ENCODE measurements at regions not wholly inside any gene's neighbourhood (a gene's known extent, or its start where the extent isn't known, plus 50 kb on each side); places are given as distances from the start of the nearest gene placed in this dataset.
"Not testable (repeated sequence)": the region's sequence is repeated elsewhere in the genome, so short reads cannot be mapped to it uniquely, and the experiment has no call there.

- no peak for ATAC-seq
Observed at GRCh38 chr12:19572920-19573558, 133.7 kb downstream of the AEBP2 start.

- ATAC-seq, result no peak
Observed at GRCh38 chr12:19573866-19574265, 134.6 kb downstream of the AEBP2 start.

DNA sequence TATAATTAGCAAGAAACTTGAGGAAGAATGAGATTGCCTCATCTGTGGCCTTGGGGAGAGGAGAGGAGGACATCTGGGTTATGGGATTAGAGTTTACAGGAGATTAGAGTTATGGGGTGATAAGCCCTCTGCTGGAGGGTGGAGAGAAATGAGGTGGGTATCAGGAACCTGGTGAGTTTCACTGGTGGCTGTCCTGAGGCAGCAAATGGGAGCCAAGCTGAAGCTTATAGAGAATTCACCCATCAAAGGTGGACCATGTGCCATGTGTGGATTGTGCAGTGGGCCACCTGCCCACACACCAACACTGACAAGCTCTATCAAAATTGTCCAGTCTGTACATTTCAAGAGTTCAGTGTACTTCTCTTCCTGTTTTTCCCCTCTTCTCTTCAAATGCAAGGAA is 135.3 kb downstream of the AEBP2 start:
- no peak for ATAC-seq

- no peak for ATAC-seq
Observed at GRCh38 chr12:19575337-19576243, 136.3 kb downstream of the AEBP2 start.

DNA sequence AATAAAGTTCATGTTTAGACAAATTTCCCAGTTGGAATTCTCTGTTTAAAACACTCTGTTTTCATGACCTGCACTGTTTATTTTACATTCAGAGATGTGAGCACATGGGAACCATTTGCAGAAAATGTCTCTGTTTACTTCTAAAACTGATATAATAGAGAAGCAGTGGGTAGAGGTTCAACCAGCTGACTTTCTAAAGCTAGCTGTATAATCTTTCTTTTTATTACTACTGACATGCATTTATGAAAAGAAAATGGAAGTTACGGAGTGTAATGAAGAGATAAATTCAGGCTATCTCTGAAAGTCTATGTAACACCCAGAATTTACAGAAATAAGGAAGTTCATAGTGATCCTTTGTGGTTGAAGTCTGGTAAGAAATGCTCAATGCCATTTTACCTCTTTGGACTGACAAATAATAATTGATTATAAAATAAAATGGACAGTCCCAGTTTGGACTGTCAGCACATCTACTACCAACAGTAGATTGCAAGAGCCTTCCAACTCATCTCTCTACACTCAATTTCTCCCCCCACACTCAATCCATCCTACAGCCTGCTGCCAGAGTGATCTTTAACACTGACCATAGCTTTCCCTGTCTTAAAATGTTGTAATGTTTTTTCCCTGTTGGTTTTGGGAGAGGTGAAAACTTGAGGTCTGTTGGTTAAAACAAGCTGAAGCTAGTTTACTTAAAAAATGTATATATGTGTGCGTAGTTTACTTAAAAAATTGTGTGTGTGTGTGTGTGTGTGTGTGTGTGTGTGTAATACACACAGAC is 137.4 kb downstream of the AEBP2 start:
- ATAC-seq, result no peak

GRCh38 chr12:19577281-19577530 is 137.9 kb downstream of the AEBP2 start:
- no peak for ATAC-seq

DNA sequence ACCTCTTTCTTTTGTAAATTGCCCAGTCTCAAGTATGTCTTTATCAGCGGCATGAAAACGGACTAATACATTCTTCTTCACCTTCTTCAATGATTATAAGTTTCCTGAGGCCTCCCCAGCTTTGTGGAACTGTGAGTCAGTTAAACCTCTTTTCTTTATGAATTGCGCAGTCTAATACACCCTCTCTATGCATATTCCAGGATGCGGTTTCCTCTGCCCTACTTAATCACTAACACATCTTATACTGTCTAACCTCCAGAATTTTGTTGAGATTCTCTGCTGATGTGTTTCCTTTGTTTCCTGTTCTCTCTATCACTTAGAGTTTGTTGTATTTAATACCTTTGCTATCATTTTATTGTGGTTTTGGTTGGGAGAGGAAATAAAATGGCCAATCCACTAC is 145.4 kb downstream of the AEBP2 start:
- no peak for ATAC-seq

GRCh38 chr12:19588951-19589350 is 149.7 kb downstream of the AEBP2 start:
- no peak for ATAC-seq

DNA sequence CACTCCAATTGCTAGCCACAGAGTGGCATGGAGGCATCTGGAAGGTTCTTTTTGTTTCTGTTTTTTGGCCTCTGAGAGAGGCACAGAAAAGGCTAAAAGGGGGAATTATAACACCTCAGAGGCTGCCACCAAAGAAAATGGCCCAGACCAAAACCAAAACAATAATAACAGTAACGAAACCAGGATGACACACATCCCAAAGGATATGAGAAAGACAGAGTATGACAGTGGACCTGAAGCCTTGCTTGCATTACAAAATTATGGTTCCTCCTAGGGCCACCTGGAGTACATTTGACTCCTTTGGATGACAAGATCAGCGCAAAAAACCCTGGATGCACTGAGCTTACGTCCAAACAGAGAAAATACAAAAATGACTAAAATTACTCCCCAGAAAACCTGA is 152.7 kb downstream of the AEBP2 start:
- ATAC-seq, result no peak

DNA sequence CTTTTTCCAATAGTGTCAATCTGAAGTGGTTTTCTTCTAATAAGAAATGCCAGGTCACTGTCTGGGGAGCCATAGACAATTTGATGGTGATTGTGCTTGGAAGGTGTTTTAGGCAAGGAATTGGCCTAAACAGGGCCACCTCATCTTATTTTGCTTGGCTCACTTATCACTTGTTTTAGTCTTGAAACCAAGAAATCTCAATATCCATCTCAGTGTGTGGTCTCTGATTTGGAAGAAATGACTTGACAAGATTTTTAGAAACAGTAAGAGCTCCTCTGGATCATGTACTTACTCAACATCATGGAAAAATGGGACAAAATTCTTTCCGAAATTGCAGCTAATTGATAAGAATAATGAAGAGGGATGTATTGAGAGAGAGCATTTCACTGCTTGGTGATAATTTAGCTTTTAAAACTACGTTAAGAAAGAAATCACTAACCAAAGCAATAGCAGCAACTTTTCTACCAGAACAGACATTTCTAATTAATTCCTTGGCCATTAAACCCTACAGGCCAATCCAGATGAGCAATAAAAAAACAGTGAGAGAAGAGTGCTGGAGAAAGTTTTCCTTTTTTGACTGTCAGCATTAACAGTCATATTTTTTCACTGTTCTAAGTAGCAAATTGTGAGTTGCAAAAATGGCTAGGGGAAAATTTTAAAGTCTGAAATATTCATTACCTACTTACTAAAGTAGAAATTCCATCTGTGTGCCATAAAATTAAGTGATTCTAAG is 157.3 kb downstream of the AEBP2 start:
- ATAC-seq, result no peak

DNA sequence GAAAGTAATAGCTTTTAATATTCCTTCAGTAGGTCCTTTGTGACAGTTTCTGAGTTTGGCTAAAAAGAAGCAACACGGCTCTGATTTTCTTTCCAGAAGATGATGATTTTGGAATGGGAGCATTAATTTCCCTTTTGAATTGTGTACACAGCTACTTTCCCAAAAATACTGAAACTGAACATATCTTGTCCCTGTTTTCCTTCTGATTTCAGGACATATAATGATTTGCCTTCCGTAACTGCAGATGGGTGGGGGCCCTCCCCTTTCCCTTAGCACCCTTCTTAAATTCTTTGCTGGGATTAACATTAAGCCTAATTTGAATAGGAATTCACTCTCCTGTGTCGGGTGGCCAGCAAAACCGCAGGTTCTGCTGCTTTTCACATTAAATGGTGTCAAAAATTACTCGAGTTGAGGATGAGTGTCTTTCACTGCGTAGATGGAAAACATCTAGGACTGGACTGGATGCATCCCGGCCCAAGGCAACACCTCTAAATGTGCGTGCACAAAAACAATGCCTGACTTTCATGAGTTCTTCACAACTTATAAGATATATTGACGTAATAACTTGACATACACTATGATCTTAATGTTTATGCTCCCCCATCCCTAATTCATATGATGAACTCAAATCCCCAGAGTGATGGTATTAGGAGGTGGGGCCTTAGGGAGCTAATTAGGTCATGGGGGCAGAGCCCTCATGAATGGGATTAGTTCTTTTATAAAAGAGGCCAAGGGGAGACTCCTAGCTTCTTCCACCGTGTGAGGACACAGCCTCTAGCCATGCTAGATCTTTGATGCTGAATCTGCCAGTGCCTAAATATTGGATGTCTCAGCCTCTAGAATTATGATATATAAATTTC is 158.1 kb downstream of the AEBP2 start:
- no peak for ATAC-seq

DNA sequence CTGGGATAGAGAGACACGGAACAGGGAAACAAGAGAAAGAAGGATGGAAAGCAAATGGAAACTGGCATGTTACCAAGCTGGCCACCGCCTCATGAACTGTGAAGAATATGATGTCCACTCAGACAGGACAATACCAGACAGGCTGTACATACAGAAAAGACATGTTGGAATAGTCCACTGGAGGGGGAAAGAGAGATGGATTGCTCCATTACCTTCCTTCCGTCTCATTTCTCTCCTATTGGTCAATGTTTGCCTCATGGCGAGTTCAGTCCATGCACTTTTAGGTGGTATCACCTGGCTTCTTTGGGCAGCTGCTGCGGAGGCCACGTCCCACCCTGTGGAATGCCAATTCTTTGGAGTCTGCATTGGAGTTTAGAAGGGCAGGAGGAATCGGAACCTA is 166.4 kb downstream of the AEBP2 start:
- ATAC-seq, result no peak

DNA sequence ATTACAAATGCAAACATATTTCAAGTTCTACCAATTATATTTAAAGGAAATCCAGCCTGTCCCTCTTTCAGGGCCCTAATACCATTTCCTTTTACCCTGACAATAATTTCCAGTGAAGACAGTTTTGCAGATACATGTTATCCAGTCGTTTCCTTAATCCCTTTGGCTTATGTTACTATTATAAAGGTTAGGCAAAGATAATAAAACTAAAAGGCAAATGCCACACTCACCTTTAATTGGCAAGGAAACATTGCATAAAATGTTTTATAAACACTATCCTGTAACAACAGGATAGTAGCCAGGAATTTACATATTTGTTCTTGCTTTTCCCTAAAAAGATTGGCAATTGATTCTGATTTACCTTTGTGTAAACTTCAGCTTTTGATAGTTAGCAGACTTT is 168.7 kb downstream of the AEBP2 start:
- no peak for ATAC-seq

GRCh38 chr12:19613051-19613535 is 173.8 kb downstream of the AEBP2 start:
- no peak for ATAC-seq

DNA sequence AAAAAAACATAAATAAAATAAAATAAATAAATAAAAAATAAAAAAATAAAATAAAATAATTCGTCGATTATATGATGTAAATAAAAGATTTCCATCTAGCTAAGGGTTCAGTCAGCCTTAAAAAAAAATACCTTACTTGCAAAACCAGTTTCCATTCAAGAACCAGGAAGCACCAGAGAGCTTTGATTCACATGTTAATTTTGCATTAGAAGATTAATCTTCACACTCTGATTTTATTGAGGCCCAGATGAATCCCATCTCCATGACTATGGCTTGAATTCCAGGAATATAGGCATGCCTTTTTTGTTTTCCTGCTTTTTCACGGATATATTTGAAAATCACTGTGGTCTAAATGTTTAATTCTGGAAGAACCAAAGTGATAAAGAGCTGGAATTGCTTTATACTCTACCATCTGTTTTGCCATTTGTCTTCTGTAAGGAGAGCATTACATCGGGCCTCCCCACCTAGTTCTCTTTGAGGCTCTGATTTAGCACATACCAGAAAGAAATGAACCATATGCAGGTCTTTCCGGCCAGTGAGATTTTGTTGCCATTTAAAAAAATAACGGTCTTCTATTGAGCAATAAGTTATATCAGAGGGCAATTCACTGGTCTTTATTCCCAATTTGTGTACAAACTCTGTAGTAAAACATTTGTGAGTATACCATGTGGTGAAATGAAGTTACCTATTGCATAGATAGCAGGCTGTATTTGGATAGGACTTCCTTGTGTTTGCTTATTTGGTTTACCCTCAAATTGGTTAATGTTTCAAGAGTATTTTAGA is 175.5 kb downstream of the AEBP2 start:
- no peak for ATAC-seq

DNA sequence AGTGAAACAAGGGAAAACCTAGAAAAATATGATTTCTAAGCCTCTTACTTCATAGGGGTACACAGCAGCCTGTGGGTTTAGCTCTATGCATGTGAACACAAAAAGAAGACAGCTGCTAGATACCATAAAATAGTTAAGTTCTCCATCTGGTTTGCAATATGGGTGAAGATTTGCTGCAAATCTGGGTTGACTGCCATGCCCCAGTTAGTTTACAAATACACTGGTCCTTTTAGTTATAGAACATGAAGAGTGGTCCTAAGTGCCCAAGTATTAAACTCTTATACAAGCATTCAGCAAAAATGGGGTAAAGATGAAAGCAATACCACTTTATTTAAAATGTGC is 176.1 kb downstream of the AEBP2 start:
- no peak for ATAC-seq

DNA sequence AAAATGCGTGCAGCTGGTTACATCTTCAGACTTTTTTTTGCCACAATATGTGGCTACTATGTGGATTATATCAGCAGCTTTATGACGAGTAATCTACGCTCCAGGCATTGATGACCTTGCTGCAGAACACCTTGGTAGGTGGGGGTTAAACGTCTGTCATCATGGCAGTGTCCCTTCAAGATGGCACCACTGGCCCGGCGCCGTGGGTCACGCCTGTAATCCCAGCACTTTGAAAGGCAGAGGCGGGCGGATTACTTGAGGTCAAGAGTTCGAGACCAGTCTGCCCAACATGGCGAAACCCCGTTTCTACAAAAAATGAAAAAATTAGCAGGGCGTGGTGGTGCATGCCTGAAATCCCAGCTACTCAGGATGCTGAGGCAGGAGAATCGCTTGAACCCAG is 177.5 kb downstream of the AEBP2 start:
- ATAC-seq, result no peak

DNA sequence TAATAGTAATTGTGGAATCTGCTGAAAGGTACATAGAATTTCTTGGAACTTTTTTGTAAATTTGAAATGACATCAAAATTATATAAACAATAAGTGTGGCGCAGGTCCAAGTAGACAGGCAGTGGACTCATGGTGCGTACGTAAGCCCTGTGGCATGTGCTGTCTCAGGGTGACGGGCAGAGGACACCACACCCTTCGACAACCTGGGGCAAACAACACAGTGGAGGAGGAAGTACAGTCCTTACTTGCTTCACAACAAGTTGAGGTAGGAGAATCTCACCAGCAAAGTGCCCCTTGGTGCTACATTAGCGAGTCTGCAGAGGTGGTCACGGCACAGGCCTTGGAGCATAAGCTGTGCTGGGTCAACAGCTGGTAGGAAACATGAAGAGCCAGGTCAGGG is 180.9 kb downstream of the AEBP2 start:
- ATAC-seq, result no peak

- no peak for ATAC-seq
Observed at GRCh38 chr12:19623751-19624399, 184.6 kb downstream of the AEBP2 start.

- ATAC-seq, result no peak
Observed at GRCh38 chr12:19624491-19624890, 185.2 kb downstream of the AEBP2 start.

DNA sequence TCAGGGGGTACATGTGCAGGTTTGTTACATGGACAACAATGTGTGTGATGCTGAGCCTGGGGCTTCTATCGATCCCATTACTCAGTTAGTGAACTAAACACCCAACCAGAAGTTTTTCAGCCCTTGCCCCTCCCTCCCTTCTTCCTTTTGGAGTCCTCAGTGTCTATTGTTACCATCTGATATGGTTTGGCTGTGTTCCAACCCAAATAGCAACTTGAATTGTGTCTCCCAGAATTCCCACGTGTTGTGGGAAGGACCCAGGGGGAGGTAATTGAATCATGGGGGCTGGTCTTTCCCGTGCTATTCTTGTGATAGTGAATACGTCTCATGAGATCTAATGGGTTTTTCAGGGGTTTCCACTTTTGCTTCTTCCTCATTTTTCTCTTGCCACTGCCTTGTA is 186.3 kb downstream of the AEBP2 start:
- ATAC-seq, result not testable (repeated sequence)

Data from activated CD4-positive, CD25-positive, alpha-beta regulatory T cell treated with anti-CD3 and anti-CD28 coated beads, Interleukin-2, amount 50 U/mL, for 24 hours (primary cell).